Peyer's patch (tissue), 4 donors: ENCODE measurements at regions not wholly inside any gene's neighbourhood (a gene's known extent, or its start where the extent isn't known, plus 50 kb on each side); places are given as distances from the start of the nearest gene placed in this dataset.

Experiments
- POLR2A ChIP-seq, 2 donors: fragments of 450-650 bp; IDR thresholded peaks; one replicate each; pipeline ENCODE4 v1.5.1; 2017; ENCODE audit warnings: antibody characterized with exemption in 2 of 2, mild to moderate bottlenecking in 2 of 2, moderate library complexity in 2 of 2
- TF ChIP-seq, protein P1 (sequence below), 6 experiments: fragments of 450-650 bp in 4 of 6; fragments of 200-600 bp in 2 of 6; sonication (generic) in 1 of 6; IDR thresholded peaks; one replicate each; pipeline ENCODE4 v1.5.1; 2017 to 2019; ENCODE audit warnings: antibody characterized with exemption in 6 of 6, mild to moderate bottlenecking in 3 of 6, moderate library complexity in 1 of 6

DNA sequence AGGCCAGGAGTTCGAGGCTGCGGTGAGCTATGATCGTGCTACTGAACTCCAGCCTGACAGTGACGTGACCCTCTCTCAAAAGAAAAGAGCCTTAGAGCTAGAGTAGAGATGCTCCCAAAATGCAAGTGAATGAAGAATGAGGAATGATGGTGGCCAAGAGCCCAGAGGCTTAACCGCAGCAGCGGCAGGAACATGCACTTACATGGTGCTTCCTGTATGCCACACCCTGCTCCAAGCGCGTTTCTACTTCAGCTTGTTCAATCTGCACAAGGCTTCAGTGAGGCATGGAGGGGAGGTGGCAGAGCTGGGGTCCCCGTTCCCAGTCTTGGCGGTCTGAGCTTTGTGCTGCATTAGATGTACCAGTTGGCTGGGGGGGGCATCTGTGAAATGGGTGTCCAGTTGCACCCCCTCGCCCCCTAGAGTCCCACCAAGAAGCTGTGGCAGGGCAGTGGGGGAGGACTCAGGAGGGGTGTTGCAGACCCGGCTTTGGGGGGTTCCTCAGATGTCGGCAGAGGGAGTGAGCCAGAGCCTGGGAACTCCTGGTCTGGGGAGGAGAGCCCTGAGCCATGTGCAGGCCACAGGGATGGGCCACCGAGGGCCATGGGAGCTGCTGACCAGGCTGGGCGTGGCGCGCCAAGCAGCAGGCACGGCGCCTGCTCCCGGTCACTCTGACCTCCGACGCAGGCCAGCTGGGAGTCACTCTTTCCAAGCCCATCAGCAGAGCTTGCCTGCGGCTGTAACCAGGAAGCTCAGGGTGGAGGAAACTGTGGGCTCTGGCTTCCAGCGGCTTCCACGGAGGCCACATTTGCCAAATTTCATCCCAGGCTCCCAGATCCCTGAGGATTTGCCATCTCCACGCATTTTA is 260.1 kb downstream of the PARN start:
- TF ChIP-seq, protein P1, sequence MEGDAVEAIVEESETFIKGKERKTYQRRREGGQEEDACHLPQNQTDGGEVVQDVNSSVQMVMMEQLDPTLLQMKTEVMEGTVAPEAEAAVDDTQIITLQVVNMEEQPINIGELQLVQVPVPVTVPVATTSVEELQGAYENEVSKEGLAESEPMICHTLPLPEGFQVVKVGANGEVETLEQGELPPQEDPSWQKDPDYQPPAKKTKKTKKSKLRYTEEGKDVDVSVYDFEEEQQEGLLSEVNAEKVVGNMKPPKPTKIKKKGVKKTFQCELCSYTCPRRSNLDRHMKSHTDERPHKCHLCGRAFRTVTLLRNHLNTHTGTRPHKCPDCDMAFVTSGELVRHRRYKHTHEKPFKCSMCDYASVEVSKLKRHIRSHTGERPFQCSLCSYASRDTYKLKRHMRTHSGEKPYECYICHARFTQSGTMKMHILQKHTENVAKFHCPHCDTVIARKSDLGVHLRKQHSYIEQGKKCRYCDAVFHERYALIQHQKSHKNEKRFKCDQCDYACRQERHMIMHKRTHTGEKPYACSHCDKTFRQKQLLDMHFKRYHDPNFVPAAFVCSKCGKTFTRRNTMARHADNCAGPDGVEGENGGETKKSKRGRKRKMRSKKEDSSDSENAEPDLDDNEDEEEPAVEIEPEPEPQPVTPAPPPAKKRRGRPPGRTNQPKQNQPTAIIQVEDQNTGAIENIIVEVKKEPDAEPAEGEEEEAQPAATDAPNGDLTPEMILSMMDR (IDR thresholded peaks at IDR 0.05) = no peak
- no peak for TF ChIP-seq POLR2A (IDR thresholded peaks at IDR 0.05)
